GM21526 (cell line): ENCODE measurements at regions not wholly inside any gene's neighbourhood (a gene's known extent, or its start where the extent isn't known, plus 50 kb on each side); places are given as distances from the start of the nearest gene placed in this dataset.
"Not testable (repeated sequence)": the region's sequence is repeated elsewhere in the genome, so short reads cannot be mapped to it uniquely, and the experiment has no call there.

Experiments used
- ATAC-seq: cut with Tn5 transposase; IDR thresholded peaks from one replicate; pipeline ENCODE4 v1.9.1; 2021; ENCODE audit warnings: moderate library complexity; ENCODE audit not compliant: unreplicated experiment, low FRiP score

GRCh38 chr9:129418451-129418850 lies 202.4 kb downstream of the C9orf50 start:
- ATAC-seq: no peak

DNA sequence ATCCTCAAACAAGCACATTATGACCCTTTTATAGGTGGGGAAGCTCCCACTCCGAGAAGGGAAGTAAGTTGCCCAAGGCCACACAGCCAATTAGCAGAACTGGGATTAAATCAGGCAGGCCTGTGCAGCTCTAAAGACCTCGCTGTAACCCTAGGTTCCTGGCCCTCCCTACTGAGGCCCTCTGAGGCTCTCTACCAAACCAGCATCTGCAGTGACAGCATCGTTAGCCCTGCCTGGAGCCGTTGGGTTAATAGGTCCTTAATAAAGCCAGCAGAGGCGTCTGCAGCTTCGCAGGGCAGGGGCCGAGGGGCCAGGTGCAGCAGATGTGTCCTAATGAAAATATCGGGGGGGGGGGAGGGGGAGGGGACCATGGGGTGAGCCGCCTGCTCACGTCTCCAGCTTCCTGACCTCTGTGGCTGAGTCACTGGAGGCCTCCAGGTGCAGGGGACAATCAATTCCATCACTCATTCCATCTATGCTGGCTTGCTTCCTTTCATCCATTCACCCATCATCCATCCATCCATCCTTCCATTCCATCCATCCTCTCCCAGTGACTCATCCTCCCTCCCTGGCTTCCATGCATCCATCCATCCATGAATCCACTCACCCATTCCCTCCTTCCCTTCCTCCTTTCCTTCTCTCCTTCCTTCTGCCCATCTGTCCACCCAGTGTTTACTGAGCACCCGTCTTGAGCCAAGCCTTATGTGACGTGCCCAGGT lies 203.9 kb downstream of the C9orf50 start:
- ATAC-seq: no peak

GRCh38 chr9:129415942-129416651 lies 204.8 kb downstream of the C9orf50 start:
- no peak for ATAC-seq

DNA sequence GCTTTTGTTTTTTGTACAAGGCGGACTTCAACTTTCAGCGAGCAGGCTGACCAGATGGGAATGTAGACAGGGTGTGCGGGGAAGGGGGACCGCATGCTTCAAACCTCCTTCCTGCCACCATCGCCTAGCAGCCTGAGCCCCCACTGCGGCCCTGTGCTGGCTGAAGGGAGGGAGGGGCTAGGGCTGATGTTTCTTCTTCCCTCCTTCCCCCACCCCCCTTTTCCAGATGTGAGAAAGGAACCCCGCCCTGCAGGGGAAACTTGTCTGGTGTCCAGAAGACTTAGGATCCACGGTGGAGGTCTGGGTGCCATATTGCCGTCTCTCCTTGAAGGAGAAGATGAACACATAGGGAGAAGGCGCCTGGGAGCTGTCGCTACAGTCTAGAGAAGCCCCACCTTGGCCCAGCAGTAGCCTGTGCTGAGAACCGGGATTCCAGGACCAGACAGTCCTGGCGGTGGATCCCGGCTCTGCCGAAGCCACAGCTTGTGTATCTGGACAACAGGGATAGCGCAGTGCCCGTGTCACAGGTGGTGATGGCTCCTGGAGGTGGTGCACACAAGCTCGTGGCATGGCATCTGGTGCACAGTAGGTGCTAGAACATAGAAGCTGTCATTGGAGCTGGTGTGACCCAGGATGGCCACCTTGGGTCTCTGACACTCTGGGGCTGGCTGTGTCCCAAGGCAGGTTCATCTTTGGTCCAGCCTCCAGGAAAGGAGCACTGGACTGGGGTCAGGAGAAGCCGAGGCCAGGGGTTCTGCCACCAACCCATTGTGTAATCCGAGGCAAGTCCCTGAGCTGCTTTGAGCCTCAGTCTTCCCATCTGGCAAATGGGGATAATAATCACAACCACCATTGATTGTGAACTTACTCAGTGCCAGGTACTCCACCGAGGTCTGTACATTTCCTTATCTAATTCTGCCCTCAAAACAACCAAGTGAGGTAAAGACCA lies 205.6 kb downstream of the C9orf50 start:
- no peak for ATAC-seq

- no peak for ATAC-seq
Observed at GRCh38 chr9:129414377-129414992, 206.4 kb downstream of the C9orf50 start.

DNA sequence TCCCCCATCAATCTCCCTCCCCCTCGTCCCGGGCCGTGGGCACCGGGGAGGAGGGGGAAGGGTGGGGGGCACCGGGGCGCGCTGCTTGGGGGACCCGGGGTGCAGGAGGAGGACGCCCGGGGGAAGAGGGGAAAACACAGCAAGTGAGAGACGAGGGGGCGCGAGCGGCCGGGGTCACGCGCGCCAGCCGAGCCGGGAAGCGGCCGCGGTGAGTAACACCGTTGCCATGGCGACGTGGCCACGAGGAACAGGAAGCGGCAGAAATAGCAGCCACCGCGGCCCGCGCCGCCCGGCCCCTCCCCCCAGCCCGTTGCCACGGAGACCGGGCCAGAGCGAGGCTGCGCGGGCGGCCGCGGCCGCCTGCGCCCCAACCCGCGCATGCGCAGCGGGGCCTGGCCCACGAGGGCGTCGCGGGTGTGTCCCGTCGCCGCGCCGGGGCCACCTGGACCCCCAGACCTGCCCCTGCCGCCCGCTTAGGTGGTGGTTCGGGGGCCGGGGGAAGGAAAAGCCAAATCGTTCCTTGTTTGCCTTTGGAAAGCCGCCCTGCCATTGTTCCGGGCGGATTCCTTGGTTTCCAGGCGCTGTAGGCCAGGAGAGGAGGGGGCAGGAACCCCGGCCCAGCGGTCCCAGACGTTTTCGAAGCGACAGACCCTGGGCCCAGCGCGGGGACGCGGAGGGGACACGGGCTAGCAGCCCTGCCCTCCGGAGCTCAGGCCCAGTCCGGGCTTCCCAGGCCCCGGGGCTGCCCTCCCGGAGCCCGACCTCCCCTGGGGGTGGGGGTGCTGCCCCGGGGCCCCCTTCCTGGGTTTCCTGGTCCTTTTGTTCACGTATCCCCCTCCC lies 207.1 kb downstream of the C9orf50 start:
- ATAC-seq: peak; percentile 71

DNA sequence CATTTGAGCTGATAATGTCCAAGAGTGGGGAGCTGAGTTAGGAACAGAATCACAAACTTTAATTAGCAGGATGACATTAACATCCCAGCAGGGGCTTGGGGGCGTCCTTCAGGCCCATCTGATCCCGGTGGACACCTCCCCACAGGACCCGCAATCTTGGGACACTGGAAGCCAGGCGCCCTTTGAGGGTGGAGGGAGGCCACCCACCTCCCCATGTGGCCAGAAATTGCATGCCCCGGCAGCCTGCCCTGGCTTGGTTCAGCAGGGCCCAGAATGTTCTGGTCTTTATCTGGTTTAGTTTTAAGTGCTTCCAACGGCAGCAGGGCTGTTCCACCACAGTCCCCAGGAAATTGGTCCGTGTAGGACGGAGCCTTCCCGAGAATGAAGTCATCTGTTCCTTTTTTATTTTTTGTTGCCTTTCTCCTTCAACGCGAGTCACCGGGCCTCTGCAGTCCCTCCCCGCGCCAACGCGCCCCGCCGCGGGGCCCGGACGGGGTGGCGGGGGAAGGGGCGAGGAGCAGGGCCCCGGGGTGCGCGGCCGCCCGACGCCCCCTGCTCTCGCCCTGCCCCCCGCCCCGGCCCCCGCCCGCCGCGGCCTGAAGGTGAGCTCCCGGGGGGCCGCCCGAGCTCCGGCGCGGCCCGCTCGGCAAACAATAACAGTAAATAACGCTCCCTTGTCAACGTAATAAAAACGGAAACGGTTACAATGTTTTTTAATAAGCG lies 207.9 kb downstream of the C9orf50 start:
- ATAC-seq: peak; percentile 19

DNA sequence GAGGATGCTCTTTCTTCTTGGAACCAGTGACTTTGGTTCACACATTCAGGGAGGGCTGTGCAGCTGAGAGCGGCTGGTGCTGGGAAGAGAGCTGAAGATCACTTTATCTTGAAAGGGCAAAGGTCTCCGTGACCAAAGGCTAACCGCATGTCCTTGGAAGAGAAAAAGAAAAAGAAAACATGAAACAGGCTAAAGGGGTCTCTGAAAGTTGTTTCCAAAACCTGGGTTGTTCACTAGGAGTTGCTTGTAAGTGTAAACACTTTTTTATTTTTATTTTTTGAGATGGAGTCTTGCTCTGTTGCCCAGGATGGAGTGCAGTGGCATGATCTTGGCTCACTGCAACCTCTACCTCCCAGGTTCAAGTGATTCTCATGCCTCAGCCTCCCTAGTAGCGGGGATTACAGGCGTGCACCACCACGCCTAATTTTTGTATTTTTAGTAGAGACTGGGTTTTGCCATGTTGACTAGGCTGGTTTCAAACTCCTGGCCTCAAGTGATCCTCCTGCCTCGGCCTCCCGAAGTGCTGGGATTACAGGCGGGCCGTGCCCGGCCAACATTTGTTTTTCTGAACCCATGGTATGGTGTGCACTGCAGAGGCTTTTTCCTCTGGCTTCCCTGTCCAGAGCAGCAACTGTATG lies 208.6 kb downstream of the C9orf50 start:
- not testable (repeated sequence) for ATAC-seq

- ATAC-seq: no peak
Observed at GRCh38 chr9:129411501-129412175, 209.3 kb downstream of the C9orf50 start.

DNA sequence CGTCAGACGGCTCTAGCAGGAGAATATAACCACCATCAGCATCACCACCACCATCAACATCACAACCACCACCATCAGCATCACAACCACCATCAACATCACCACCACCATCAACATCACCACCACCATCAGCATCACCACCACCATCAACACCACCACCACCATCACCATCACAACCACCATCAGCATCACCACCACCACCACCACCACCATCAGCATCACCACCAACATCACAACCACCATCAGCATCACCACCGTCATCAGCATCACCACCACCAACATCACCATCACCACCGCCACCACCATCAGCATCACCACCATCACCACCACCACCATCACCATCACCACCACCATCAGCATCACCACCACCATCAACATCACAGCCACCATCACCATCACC lies 210.7 kb downstream of the C9orf50 start:
- no peak for ATAC-seq

- ATAC-seq: no peak
Observed at GRCh38 chr9:129408535-129409215, 212.2 kb downstream of the C9orf50 start.

- ATAC-seq: no peak
Observed at GRCh38 chr9:129407905-129408452, 212.9 kb downstream of the C9orf50 start.

DNA sequence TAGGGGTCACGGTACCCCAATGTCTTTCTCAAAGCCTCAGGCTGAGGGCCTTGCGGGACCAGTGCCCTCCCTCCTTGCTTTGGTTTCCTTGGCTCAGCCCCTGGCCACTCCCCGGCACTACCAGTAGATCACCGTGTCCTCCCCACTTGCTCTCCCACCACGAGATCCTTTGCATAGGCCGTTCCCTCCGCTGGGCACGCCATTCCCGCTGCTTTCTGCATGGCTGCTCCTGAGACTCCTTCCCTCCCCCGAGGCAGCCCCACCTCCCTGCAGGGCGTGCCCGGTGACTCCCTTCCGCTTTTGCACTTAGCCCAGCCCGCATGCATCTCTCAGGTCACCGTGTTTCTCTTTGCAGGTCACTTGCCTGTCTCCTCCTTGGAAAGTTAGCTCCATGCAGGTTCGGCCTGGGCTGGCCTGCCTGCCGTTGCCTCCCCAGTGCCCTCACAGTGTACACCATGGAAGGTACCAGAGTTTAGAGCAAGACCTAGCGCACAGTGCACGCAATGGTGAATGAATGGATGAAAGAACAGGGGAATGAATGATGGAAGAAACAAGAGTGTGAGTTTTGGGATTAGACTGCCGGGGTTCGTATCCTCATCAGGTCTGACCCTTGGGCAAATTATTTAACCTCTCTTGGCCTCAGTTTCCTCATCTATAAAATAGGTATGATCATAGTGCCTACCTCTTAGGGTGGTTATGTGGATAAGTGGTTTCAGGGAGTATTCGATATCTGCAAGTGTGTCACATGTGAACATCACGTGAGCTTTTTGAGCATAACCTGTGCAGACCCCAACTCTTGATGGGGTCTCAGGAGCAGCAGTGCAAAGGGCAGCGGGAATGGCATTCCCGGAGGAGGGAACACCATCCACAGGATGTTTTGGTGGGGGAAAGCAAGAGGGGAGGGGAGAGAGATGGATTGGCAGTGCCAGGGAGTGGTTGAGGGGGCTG lies 214.3 kb downstream of the C9orf50 start:
- no peak for ATAC-seq

- no peak for ATAC-seq
Observed at GRCh38 chr9:129405827-129406213, 215.1 kb downstream of the C9orf50 start.

DNA sequence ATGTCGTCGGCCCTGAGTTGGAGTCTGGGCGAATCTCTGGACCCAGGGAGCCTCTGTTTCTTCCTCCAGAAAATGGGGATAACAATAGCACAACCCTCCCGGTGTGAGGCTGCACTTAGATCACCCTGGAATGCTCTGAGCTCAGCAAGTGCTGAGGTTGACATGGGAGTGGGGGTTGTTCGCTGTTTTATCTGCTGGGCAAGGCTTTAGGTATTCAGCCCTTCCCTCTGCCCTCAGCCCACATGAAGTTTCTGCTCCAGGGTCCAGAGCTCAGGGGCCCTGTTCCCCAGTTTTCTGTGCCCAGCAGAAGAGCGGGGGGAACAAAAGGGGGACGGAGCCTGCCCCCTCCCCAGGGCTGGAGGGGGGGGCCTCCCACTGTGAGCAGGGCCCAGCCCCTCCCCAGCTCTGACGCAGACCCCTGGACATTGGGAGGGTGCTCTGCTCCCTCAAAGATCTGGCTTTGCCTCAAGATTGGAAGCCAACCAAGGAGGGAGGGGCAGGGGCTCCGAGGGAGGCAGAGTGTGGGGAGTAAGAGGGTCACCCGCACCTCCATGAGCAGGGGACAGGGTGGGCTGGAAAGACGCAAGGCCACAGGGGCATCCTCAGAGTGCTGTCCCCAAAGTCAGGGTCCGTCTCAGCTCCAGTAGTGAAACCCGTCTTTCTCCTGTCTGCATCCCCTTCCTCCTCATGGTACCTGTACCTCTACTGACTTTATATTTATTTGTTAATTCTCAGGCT lies 215.6 kb downstream of the C9orf50 start:
- no peak for ATAC-seq
